Ishikawa (cell line): ENCODE measurements at regions not wholly inside any gene's neighbourhood (a gene's known extent, or its start where the extent isn't known, plus 50 kb on each side); places are given as distances from the start of the nearest gene placed in this dataset.

Experiments
- CEBPB ChIP-seq: IDR thresholded peaks from 2 replicates; pipeline ENCODE4 v1.6.1; 2012
- CREB1 ChIP-seq: IDR thresholded peaks from 2 replicates; pipeline ENCODE4 v1.6.1; 2012; ENCODE audit warnings: low read depth
- EGR1 ChIP-seq: IDR thresholded peaks from 2 replicates; pipeline ENCODE4 v1.6.1; 2012
- EP300 ChIP-seq: IDR thresholded peaks from 2 replicates; pipeline ENCODE4 v1.6.1; 2012; ENCODE audit warnings: borderline replicate concordance
- FOXM1 ChIP-seq: IDR thresholded peaks from 2 replicates; pipeline ENCODE4 v1.6.1; 2012; ENCODE audit warnings: low read depth, borderline replicate concordance
- NFIC ChIP-seq: IDR thresholded peaks from 2 replicates; pipeline ENCODE4 v1.6.1; 2012
- RAD21 ChIP-seq: IDR thresholded peaks from 2 replicates; pipeline ENCODE4 v1.6.1; 2012; ENCODE audit warnings: low read depth
- TAF1 ChIP-seq: IDR thresholded peaks from 2 replicates; pipeline ENCODE4 v1.6.1; 2012; ENCODE audit warnings: low read depth, mild to moderate bottlenecking
- TCF12 ChIP-seq: IDR thresholded peaks from 2 replicates; pipeline ENCODE4 v1.6.1; 2012; ENCODE audit warnings: low read depth
- TEAD4 ChIP-seq: IDR thresholded peaks from 2 replicates; pipeline ENCODE4 v1.6.1; 2012
- YY1 ChIP-seq: IDR thresholded peaks from 2 replicates; pipeline ENCODE4 v1.6.1; 2012; ENCODE audit warnings: low read depth
- ZBTB7A ChIP-seq: IDR thresholded peaks from 2 replicates; pipeline ENCODE4 v1.6.1; 2012; ENCODE audit warnings: low read depth
- TF ChIP-seq, protein P1 (sequence below): IDR thresholded peaks from 2 replicates; pipeline ENCODE4 v1.6.1; 2012
- TF ChIP-seq, protein P2 (sequence below): IDR thresholded peaks from 2 replicates; pipeline ENCODE4 v1.6.1; 2012; ENCODE audit warnings: low read depth, mild to moderate bottlenecking
- TF ChIP-seq, protein P3 (sequence below): IDR thresholded peaks from 2 replicates; pipeline ENCODE4 v1.6.1; 2012

DNA sequence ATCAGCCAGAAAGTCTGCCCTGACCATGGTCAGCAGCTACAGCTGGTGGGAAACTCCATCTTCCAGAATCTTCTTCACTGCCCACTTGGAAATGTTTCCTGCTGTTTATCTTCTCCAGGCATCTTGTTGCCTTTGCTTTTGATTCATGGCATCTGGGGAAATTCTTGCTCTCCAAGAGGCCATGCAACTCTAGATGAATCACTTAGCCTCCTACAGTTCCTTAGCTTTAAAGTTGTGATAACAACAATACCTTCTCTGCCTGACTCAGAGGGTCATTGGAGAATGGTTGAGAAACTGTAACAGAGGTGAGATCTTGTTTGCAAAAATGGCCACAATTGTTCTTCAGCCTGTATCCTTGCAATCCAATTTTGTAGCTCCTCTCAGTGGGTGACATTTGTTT, 121.0 kb upstream of the VRK1 start:
- TF ChIP-seq, protein P1, sequence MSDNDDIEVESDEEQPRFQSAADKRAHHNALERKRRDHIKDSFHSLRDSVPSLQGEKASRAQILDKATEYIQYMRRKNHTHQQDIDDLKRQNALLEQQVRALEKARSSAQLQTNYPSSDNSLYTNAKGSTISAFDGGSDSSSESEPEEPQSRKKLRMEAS, result no peak
- TF ChIP-seq TAF1, result no peak
- no peak for TF ChIP-seq RAD21
- no peak for TF ChIP-seq ZBTB7A
- no peak for TF ChIP-seq EP300
- no peak for TF ChIP-seq TEAD4

DNA sequence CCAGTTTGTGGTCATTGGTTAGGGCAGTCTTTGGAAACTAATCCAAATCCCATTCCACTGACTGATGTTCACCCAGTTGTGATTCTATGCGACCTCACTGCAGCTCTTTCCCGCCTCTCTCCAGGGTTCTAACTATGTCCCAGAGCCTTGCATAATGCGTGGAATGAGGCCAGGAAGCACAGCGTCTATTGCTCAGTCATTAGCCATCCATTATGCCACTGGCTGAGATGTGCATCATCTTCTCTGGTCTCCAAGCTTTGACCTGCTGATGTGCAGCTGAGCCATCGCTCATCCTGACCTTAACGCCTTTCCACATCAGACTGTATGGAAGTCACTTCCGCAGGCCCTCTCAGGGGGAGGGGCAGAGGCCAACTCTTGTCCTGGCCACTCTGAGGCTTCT, 115.4 kb upstream of the VRK1 start:
- TF ChIP-seq EGR1 (no peak), RAD21 (no peak), FOXM1 (no peak), CEBPB (no peak), TCF12 (no peak)
- TF ChIP-seq, protein P1, result no peak

DNA sequence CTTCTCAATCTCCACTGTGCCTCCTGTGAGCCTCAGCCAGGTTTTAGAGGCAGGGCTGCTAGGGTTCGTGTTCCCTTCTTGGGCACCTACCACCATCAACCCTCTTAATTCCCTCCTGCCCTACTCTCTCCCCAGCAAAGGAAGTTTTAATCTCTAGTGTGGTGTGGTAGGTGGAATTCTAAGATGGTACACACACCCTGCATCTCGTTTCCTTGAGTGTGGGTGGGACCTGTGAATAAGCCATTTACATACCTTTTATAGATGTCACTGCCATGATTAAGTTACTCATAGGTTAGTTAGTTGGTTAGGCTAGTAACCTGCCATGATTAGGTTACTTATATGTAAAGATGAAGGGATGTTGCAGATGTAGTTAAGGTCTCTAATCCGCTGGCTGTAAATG, 114.8 kb upstream of the VRK1 start:
- TF ChIP-seq FOXM1 (no peak), EGR1 (no peak), TAF1 (no peak)

DNA sequence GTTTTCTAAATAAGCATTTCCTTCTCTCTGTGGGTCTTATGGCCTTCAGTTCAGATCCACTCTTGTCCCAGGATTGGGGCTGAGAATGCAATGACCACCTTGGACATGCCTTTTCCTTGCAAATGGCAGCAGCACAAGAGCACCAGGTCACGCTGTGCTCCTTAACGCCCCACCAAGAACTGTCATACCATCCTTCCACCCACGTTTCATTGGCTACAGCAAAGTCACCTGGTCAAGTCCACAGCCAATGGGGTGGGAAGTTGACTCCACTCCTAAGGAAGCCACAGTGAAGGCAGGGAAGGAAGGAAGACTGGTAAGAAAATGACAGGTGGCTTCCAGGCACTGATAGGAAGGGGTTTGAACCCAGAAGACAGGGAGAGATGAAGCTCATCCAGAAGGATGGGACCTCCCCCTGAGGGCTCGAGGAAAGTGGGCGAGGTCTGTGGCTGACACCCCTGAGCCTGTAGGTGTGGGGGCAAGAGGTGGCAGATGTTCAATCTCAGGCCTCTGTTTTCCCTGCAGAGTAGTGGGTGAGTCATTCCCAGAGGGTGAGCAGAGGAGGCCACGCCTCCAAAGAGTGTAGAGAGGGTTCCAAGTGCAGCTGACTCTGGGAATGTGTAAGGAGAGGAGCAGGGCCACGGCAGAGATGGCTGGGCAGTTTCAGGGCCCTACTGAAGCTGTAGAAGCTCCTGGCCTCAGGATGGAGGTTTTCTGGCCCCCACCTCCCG, 113.5 kb upstream of the VRK1 start:
- TF ChIP-seq TEAD4, result no peak
- TF ChIP-seq NFIC, result no peak
- no peak for TF ChIP-seq YY1
- TF ChIP-seq, protein P2, sequence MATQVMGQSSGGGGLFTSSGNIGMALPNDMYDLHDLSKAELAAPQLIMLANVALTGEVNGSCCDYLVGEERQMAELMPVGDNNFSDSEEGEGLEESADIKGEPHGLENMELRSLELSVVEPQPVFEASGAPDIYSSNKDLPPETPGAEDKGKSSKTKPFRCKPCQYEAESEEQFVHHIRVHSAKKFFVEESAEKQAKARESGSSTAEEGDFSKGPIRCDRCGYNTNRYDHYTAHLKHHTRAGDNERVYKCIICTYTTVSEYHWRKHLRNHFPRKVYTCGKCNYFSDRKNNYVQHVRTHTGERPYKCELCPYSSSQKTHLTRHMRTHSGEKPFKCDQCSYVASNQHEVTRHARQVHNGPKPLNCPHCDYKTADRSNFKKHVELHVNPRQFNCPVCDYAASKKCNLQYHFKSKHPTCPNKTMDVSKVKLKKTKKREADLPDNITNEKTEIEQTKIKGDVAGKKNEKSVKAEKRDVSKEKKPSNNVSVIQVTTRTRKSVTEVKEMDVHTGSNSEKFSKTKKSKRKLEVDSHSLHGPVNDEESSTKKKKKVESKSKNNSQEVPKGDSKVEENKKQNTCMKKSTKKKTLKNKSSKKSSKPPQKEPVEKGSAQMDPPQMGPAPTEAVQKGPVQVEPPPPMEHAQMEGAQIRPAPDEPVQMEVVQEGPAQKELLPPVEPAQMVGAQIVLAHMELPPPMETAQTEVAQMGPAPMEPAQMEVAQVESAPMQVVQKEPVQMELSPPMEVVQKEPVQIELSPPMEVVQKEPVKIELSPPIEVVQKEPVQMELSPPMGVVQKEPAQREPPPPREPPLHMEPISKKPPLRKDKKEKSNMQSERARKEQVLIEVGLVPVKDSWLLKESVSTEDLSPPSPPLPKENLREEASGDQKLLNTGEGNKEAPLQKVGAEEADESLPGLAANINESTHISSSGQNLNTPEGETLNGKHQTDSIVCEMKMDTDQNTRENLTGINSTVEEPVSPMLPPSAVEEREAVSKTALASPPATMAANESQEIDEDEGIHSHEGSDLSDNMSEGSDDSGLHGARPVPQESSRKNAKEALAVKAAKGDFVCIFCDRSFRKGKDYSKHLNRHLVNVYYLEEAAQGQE, result no peak
- no peak for TF ChIP-seq CEBPB
- TF ChIP-seq, protein P3, sequence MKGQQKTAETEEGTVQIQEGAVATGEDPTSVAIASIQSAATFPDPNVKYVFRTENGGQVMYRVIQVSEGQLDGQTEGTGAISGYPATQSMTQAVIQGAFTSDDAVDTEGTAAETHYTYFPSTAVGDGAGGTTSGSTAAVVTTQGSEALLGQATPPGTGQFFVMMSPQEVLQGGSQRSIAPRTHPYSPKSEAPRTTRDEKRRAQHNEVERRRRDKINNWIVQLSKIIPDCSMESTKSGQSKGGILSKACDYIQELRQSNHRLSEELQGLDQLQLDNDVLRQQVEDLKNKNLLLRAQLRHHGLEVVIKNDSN, result no peak
- TF ChIP-seq, protein P1, result no peak
- TF ChIP-seq TAF1, result no peak
- no peak for TF ChIP-seq EP300
- TF ChIP-seq RAD21, result no peak
- no peak for TF ChIP-seq CREB1
- no peak for TF ChIP-seq FOXM1
- TF ChIP-seq TCF12, result no peak
- no peak for TF ChIP-seq ZBTB7A
- no peak for TF ChIP-seq EGR1

DNA sequence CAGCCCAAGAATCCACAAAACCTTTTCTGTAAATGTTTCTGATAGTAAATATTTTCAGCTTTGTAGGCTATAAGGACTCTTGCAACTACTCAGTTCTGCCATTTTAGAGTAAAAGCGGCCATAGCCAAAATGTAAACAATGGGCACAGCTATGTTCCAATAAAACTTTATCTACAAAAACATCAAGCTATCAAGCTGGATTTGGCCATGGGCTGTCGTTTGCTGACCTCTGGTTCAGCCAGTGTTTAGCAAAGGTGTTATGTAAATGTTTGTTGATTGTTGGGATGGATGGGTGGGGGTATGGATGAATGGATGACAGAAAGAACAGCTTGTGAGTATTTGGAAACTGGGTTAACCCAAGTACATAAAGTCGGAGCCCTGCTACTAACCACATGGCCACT, 111.1 kb upstream of the VRK1 start:
- TF ChIP-seq TCF12, result no peak
- TF ChIP-seq TAF1, result no peak
- TF ChIP-seq ZBTB7A, result no peak

DNA sequence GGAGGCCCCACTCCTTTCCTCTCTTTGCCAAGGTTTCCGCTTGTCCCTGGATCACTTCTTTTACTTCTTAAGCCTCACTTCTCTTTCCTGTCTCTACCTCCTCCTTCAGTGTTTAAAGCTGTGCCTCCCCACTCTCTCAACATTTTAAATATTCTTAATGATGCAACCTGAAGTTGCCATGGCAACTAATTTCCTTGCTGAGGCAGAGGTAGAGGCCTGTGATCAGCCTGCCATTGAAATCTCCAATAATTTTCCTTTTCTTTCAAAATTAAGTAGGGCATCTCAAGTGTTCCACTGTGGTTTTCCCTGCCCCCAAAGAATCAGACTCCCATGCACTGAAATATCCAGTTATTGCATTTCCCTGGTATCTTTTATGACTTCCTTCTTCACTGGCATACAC, 108.6 kb upstream of the VRK1 start:
- TF ChIP-seq, protein P1, result no peak
- TF ChIP-seq, protein P2, result no peak
- TF ChIP-seq TCF12 (no peak), ZBTB7A (no peak), TEAD4 (no peak), RAD21 (no peak), CEBPB (no peak), EGR1 (no peak), EP300 (no peak), FOXM1 (no peak), TAF1 (no peak)
- TF ChIP-seq, protein P3, result no peak
